Activated CD4-positive, alpha-beta T cell treated with anti-CD3 and anti-CD28 coated beads for 4 hours (primary cell): ENCODE measurements at regions not wholly inside any gene's neighbourhood (a gene's known extent, or its start where the extent isn't known, plus 50 kb on each side); places are given as distances from the start of the nearest gene placed in this dataset.
"Not testable (repeated sequence)": the region's sequence is repeated elsewhere in the genome, so short reads cannot be mapped to it uniquely, and the experiment has no call there.

Experiments used
- DNase-seq, 2 donors: peaks; one replicate each; pipeline ENCODE4 v3.0.0-alpha.2; 2020

- no peak for DNase-seq
Observed at GRCh38 chr2:131641414-131642206, 113.9 kb downstream of the CCDC74A start.

GRCh38 chr2:131643180-131643579 is 115.5 kb downstream of the CCDC74A start:
- DNase-seq, result not testable (repeated sequence)

GRCh38 chr2:131645177-131645765 is 117.6 kb downstream of the CCDC74A start:
- DNase-seq, result no peak

- DNase-seq, result not testable (repeated sequence)
Observed at GRCh38 chr2:131646220-131646619, 118.5 kb downstream of the CCDC74A start.

GRCh38 chr2:131646669-131647297 is 119.1 kb downstream of the CCDC74A start:
- DNase-seq, result no peak

GRCh38 chr2:131648565-131648964 is 120.9 kb downstream of the CCDC74A start:
- DNase-seq, result not testable (repeated sequence)

GRCh38 chr2:131652246-131652645 is 124.6 kb downstream of the CCDC74A start:
- not testable (repeated sequence) for DNase-seq

- not testable (repeated sequence) for DNase-seq
Observed at GRCh38 chr2:131654107-131654506, 126.4 kb downstream of the CCDC74A start.

- DNase-seq, result no peak
Observed at GRCh38 chr2:131656816-131657633, 129.3 kb downstream of the CCDC74A start.

- no peak for DNase-seq
Observed at GRCh38 chr2:131657895-131658768, 130.4 kb downstream of the CCDC74A start.

- no peak for DNase-seq
Observed at GRCh38 chr2:131658769-131659131, 131.1 kb downstream of the CCDC74A start.

- no peak for DNase-seq
Observed at GRCh38 chr2:131659168-131659572, 131.5 kb downstream of the CCDC74A start.

- DNase-seq, result not testable (repeated sequence)
Observed at GRCh38 chr2:131661101-131661782, 133.6 kb downstream of the CCDC74A start.

- not testable (repeated sequence) for DNase-seq
Observed at GRCh38 chr2:131661884-131662535, 134.3 kb downstream of the CCDC74A start.

GRCh38 chr2:131663501-131663900 is 135.8 kb downstream of the CCDC74A start:
- not testable (repeated sequence) for DNase-seq

- DNase-seq, result not testable (repeated sequence)
Observed at GRCh38 chr2:131665716-131666115, 138.0 kb downstream of the CCDC74A start.

- DNase-seq, result not testable (repeated sequence)
Observed at GRCh38 chr2:131668794-131669540, 141.3 kb downstream of the CCDC74A start.

GRCh38 chr2:131671841-131672470 is 144.3 kb downstream of the CCDC74A start:
- DNase-seq, result not testable (repeated sequence)
